CD14-positive monocyte (primary cell): ENCODE measurements at regions not wholly inside any gene's neighbourhood (a gene's known extent, or its start where the extent isn't known, plus 50 kb on each side); places are given as distances from the start of the nearest gene placed in this dataset.
"Not testable (repeated sequence)": the region's sequence is repeated elsewhere in the genome, so short reads cannot be mapped to it uniquely, and the experiment has no call there.

Experiments
- DNase-seq, 3 donors: peaks; one replicate each; pipeline ENCODE4 v3.0.0-alpha.2; 2011 to 2022
- H2AFZ ChIP-seq: 2 replicates; pipeline ENCODE4 v1.6.0; 2012; ENCODE audit warnings: mild to moderate bottlenecking, low read depth, low read length, inconsistent platforms; ENCODE audit not compliant: insufficient read depth, poor library complexity, severe bottlenecking
- H3K27ac ChIP-seq, 2 donors: 1 replicate in 1 of 2; 2 replicates in 1 of 2; pipeline ENCODE4 v1.5.1; 2012 to 2013; ENCODE audit warnings: low read length in 2 of 2, control low read depth in 1 of 2, inconsistent platforms in 1 of 2, low read depth in 1 of 2, mild to moderate bottlenecking in 1 of 2
- H3K27me3 ChIP-seq, 2 donors: one replicate each; pipeline versions ENCODE4 v1.6.0 to v1.6.1; 2011 to 2013; ENCODE audit warnings: low read length in 2 of 2; ENCODE audit not compliant: control insufficient read depth in 2 of 2, insufficient read depth in 2 of 2
- H3K36me3 ChIP-seq, 2 donors: replicated peaks in 1 of 2; 1 replicate in 1 of 2; 2 replicates in 1 of 2; pipeline versions ENCODE4 v1.5.1 to v1.6.1; 2012 to 2013; ENCODE audit warnings: low read length in 2 of 2, control low read depth in 1 of 2, inconsistent platforms in 1 of 2, mild to moderate bottlenecking in 1 of 2; ENCODE audit not compliant: insufficient read depth in 2 of 2, control insufficient read depth in 1 of 2
- H3K4me1 ChIP-seq, 2 donors: 1 replicate in 1 of 2; 2 replicates in 1 of 2; pipeline versions ENCODE4 v1.5.1 to v1.6.1; 2012 to 2013; ENCODE audit warnings: low read length in 2 of 2, control low read depth in 1 of 2, inconsistent platforms in 1 of 2, mild to moderate bottlenecking in 1 of 2, moderate library complexity in 1 of 2; ENCODE audit not compliant: insufficient read depth in 2 of 2, control insufficient read depth in 1 of 2
- H3K4me2 ChIP-seq: replicated peaks from 2 replicates; pipeline ENCODE3; 2012; ENCODE audit warnings: low read length, moderate library complexity, mild to moderate bottlenecking; ENCODE audit not compliant: poor library complexity, severe bottlenecking; ENCODE audit errors: extremely low read depth
- H3K4me3 ChIP-seq, 3 experiments: fragments of 200-600 bp in 1 of 3; sonication (generic) in 1 of 3; replicated peaks in 1 of 3; 1 replicate in 2 of 3; 2 replicates in 1 of 3; pipeline ENCODE4 v1.5.1; 2011 to 2013; ENCODE audit warnings: low read length in 3 of 3, mild to moderate bottlenecking in 3 of 3, control low read depth in 2 of 3, low read depth in 2 of 3, inconsistent platforms in 1 of 3, moderate library complexity in 1 of 3
- H3K79me2 ChIP-seq: 2 replicates; pipeline ENCODE4 v1.6.0; 2012; ENCODE audit warnings: mild to moderate bottlenecking, control low read depth, inconsistent platforms, low read length, moderate library complexity; ENCODE audit not compliant: insufficient read depth
- H3K9ac ChIP-seq: 2 replicates; pipeline ENCODE4 v1.6.0; 2017; ENCODE audit warnings: low read length, mild to moderate bottlenecking; ENCODE audit not compliant: insufficient read depth, poor library complexity, severe bottlenecking
- H3K9me3 ChIP-seq, 2 donors: replicated peaks in 1 of 2; 1 replicate in 1 of 2; 2 replicates in 1 of 2; pipeline versions ENCODE4 v1.5.1 to v1.6.1; 2012 to 2013; ENCODE audit warnings: low read length in 2 of 2, control low read depth in 1 of 2; ENCODE audit not compliant: control insufficient read depth in 1 of 2, insufficient read depth in 1 of 2
- H4K20me1 ChIP-seq: 2 replicates; pipeline ENCODE4 v1.6.0; 2012; ENCODE audit warnings: mild to moderate bottlenecking, low read length, control low read depth, moderate library complexity; ENCODE audit not compliant: insufficient read depth
- H3K27ac Mint-ChIP-seq, 7 donors: one replicate each; pipeline ENCODE4 v1.8.0; 2020; ENCODE audit warnings: mild to moderate bottlenecking in 7 of 7, mixed read lengths in 7 of 7, moderate library complexity in 6 of 7, inconsistent platforms in 2 of 7
- H3K27me3 Mint-ChIP-seq, 3 donors: one replicate each; pipeline ENCODE4 v1.8.0; 2021 to 2022; ENCODE audit warnings: low read depth in 3 of 3, mild to moderate bottlenecking in 3 of 3, mixed read lengths in 3 of 3, moderate library complexity in 3 of 3, inconsistent platforms in 1 of 3
- H3K36me3 Mint-ChIP-seq, 2 donors: one replicate each; pipeline ENCODE4 v1.8.0; 2020; ENCODE audit warnings: mixed read lengths in 2 of 2, inconsistent platforms in 1 of 2, mild to moderate bottlenecking in 1 of 2
- H3K4me1 Mint-ChIP-seq: one replicate; pipeline ENCODE4 v1.8.0; 2020; ENCODE audit warnings: mild to moderate bottlenecking, mixed read lengths
- H3K4me3 Mint-ChIP-seq, 2 donors: one replicate each; pipeline ENCODE4 v1.8.0; 2020; ENCODE audit warnings: mild to moderate bottlenecking in 2 of 2, mixed read lengths in 2 of 2, moderate library complexity in 1 of 2
- H3K9me3 Mint-ChIP-seq, 7 donors: one replicate each; pipeline ENCODE4 v1.8.0; 2020 to 2022; ENCODE audit warnings: mixed read lengths in 7 of 7, mild to moderate bottlenecking in 6 of 7, moderate library complexity in 6 of 7, inconsistent platforms in 2 of 7
- WGBS: methylation state at CpG from one replicate; pipeline ENCODE4 v1.1.5; 2013; ENCODE audit warnings: missing lambda C conversion rate; ENCODE audit not compliant: insufficient coverage; 5-methylcytosine and 5-hydroxymethylcytosine counted together
- intact Hi-C, 2 donors: fragments of 100-400 bp; cut with micrococcal nuclease; formaldehyde crosslinking; loops; one replicate each; pipeline versions ENCODE4 v1.15.0 to v1.15.1; 2023
- TF ChIP-seq, protein P1 (sequence below): fragments of 200-600 bp; IDR thresholded peaks from one replicate; pipeline ENCODE4 v1.8.0; 2022; ENCODE audit warnings: antibody characterized with exemption, mild to moderate bottlenecking

- no peak for DNase-seq
- intact Hi-C loops, result no loop called here
- Mint-ChIP-seq H3K9me3 (peaks cover 12 to 26% (median 18%) of the 10 kb centered on the region in 7 donors), H3K36me3 (no peaks in the 10 kb centered on the region), H3K27me3 (peaks cover 5 to 8% (median 6%) of the 10 kb centered on the region in 3 donors), H3K4me3 (no peak overlapping the region), H3K27ac (no peak overlapping the region), H3K4me1 (no peaks in the 10 kb centered on the region)
- Histone ChIP-seq H3K9ac (no peak overlapping the region), H2AFZ (no peak overlapping the region), H3K4me1 (no peaks in the 10 kb centered on the region), H3K4me2 (no peak overlapping the region), H3K9me3 (peaks cover 14 to 16% of the 10 kb centered on the region in 2 donors), H3K27me3 (no peaks in the 10 kb centered on the region), H4K20me1 (no peaks in the 10 kb centered on the region), H3K36me3 (no peaks in the 10 kb centered on the region), H3K79me2 (no peaks in the 10 kb centered on the region), H3K4me3 (no peak overlapping the region), H3K27ac (no peak overlapping the region)
- TF ChIP-seq, protein P1, sequence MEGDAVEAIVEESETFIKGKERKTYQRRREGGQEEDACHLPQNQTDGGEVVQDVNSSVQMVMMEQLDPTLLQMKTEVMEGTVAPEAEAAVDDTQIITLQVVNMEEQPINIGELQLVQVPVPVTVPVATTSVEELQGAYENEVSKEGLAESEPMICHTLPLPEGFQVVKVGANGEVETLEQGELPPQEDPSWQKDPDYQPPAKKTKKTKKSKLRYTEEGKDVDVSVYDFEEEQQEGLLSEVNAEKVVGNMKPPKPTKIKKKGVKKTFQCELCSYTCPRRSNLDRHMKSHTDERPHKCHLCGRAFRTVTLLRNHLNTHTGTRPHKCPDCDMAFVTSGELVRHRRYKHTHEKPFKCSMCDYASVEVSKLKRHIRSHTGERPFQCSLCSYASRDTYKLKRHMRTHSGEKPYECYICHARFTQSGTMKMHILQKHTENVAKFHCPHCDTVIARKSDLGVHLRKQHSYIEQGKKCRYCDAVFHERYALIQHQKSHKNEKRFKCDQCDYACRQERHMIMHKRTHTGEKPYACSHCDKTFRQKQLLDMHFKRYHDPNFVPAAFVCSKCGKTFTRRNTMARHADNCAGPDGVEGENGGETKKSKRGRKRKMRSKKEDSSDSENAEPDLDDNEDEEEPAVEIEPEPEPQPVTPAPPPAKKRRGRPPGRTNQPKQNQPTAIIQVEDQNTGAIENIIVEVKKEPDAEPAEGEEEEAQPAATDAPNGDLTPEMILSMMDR, result no peak
- WGBS, result 97% methylated on average over 4 of the region's 8 CpGs
Observed at GRCh38 chr6:1453024-1453423, 63.6 kb downstream of the FOXF2 start.

DNA sequence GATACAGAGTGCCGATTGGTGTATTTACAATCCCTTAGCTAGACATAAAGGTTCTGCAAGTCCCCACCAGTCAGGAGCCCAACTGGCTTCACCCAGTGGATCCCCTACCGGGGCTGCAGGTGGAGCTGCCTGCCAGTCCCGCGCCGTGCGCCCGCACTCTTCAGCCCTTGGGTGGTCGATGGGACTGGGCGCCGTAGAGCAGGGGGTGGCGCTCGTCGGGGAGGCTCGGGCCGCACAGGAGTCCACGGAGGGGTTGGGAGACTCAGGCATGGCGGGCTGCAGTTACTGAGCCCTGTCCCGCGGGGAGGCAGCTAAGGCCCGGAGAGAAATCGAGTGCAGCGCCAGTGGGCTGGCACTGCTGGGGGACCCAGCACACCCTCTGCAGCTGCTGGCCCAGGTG is 67.4 kb downstream of the FOXF2 start:
- H3K4me1 ChIP-seq, H3K9me3 ChIP-seq, H3K27me3 Mint-ChIP-seq, DNase-seq, H3K79me2 ChIP-seq, H3K4me1 Mint-ChIP-seq, H4K20me1 ChIP-seq, H3K27ac Mint-ChIP-seq, intact Hi-C loops, H3K4me3 Mint-ChIP-seq, H3K9ac ChIP-seq, H3K27ac ChIP-seq, H2AFZ ChIP-seq, H3K36me3 Mint-ChIP-seq, H3K36me3 ChIP-seq, H3K4me3 ChIP-seq, H3K4me2 ChIP-seq, H3K27me3 ChIP-seq: not testable (repeated sequence)
- 91% methylated on average over 19 of the region's 22 CpGs for WGBS
- peaks cover 2 to 14% (median 6%) of the 10 kb centered on the region in 7 donors for H3K9me3 Mint-ChIP-seq
